ENCODE measurements at regions not wholly inside any gene's neighbourhood (a gene's known extent, or its start where the extent isn't known, plus 50 kb on each side); places are given as distances from the start of the nearest gene placed in this dataset.

DNA sequence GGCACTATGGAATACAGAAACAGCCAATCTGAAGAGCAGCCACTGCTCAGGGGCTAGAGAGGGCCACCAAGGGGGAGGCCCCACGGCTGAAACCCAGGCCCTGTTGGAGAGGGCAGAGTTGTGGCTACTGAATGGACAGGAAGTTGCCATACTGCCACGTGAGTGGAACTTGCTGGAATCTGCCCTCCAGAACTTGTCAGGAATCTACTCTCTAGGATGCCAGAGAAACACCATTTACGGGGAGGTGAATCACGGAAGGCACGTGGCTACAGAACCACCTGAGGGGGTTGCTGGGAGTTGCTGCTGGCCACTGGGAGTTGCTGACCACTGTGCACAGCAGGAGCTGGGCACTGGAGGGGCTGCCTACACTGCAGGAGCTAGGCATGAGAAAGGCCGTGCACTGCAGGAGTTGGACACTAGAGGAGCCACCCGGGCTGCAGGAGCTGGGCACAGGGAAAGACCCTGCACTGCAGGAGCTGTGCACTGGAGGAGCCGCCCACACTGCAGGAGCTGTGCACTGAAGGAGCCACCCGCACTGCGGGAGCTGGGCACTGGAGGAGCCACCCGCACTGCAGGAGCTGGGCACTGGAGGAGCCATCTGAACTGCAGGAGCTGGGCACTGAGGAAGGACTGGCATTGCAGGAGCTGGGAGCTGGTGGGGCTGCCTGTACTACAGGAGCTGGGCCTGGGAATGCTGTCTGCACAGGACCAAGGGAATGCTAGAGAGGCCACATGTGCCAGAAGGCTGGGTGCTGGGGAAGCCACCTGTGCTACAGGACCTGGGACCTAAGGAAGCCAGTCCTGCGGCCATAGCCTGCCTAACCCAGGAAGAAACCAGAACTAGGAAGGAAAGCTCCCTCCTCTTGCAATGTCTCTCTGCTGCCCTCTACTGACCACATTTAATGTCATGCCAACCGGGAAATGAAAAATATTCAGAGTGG, 343.4 kb downstream of the MATN1 start:
- peak; percentile 34 for DNase-seq
- peaks cover 5 to 11% of the 10 kb centered on the region in 2 donors for H3K4me1 Mint-ChIP-seq
- no peaks in the 10 kb centered on the region for H3K36me3 Mint-ChIP-seq
- H3K27me3 Mint-ChIP-seq: peaks cover 42 to 72% of the 10 kb centered on the region in 2 donors
- no peaks in the 10 kb centered on the region for H3K9me3 Mint-ChIP-seq
- no peak overlapping the region for H3K27ac Mint-ChIP-seq
- H3K4me3 Mint-ChIP-seq: no peak overlapping the region
- peak; percentile 61 to 62 for ATAC-seq (replicated peaks)

DNA sequence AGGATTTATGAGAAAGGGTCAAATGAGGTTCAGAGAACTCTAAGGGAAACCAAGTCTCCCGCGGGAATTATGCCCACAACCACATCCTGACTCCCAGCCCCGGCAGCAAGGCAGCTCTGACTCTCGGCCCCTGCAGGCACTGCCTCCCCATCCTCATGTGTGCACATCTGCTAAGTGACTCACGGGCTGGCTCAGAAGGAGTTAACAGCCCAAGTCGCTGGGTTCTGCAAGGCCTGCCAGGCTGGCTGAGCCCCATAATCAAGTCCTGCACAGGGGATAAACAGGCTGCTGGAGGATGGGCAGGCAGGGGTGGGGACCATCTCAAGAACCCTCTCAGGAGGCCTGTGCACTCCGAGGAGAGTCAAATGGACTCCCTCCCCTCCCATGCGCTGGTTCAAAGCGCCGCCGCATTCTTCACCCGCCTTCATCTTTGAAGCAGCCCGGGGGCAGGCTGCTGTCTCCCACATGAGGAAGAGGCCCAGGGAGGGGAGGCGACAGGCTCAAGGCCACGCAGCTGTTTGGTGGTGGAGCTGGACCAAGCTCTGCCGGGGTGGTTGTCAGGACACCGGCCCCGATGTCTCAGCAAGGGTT, 344.3 kb downstream of the MATN1 start:
- H3K4me3 Mint-ChIP-seq: no peak overlapping the region
- peak; percentile 12 for DNase-seq
- H3K4me1 Mint-ChIP-seq: peaks cover 5 to 11% of the 10 kb centered on the region in 2 donors
- peaks cover 46 to 67% of the 10 kb centered on the region in 2 donors for H3K27me3 Mint-ChIP-seq
- H3K9me3 Mint-ChIP-seq: no peaks in the 10 kb centered on the region
- peak; percentile 45 to 71 for ATAC-seq (replicated peaks)
- H3K36me3 Mint-ChIP-seq: no peaks in the 10 kb centered on the region
- no peak overlapping the region for H3K27ac Mint-ChIP-seq

DNA sequence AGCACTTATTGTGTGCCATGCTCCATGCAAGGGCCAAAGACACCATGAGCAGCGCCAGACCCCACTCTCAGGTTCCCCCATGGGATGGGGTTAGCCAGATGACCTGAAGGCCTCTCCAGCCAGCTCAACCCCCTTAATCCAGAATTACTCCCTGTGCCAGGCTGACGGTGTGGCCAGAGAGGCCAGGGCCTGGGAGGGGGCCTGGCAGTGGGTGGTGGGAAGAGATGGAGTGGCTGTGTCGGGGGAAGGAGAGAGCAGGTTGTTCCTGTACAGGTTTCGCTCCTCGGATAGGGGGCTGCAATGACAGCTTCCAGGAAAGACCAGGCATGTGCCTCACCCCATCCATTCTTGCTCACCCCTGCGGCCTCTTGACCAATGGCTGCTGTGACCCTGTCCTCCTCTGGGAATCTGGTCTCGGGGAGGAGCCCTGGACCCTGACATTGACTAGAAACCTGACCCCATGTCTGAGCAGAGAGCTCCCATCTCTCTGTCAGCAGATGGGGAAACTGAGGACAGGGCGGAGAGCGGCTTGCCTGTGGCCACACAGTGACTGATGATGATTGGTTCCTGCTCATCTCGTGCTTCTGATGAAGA, 345.3 kb downstream of the MATN1 start:
- H3K4me1 Mint-ChIP-seq: peaks cover 5 to 11% of the 10 kb centered on the region in 2 donors
- H3K9me3 Mint-ChIP-seq: no peaks in the 10 kb centered on the region
- DNase-seq (no peak), ATAC-seq (replicated peaks) (no peak)
- peaks cover 46 to 66% of the 10 kb centered on the region in 2 donors for H3K27me3 Mint-ChIP-seq
- peak overlapping the region; percentile 25 for H3K27ac Mint-ChIP-seq
- no peaks in the 10 kb centered on the region for H3K36me3 Mint-ChIP-seq
- no peak overlapping the region for H3K4me3 Mint-ChIP-seq

DNA sequence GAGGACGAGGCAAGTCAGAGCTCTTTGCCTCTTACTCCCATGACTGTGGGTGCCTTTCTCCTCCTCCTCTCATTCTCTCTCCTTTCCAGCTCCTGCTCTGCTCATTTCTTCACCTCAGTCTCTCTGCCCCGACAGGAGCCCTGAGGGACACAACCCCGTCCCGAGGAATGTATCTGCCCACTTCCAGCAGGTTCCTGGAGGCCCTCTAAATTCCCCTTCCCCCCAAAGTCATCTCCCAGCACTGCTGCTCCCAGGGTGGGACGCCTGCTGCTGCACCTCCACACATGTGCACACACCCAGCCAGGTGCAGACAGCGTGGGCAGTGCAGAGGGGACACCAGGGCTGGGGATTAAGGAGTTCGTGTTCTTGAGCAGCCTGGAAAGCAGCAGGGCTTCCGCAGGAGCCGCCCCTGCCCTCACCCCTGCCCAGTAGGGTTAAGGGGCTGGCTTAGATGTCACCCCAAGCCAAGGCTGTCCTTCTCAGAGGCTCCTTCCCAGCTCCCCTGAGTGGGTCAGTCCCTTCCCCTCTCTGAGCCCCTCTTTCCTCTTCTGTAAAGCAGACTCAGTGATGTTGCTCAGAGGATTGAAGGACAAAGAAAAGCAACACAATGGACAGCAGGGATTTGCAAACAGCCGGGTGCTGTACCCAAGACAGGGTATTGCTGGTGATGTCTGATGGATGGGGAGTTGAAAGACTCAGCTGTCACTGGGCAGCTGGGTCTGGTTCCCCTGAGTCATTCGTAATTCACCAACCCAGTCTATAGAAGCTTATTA, 346.0 kb downstream of the MATN1 start:
- Mint-ChIP-seq H3K9me3 (no peaks in the 10 kb centered on the region), H3K27ac (no peak overlapping the region), H3K27me3 (peaks cover 41 to 71% of the 10 kb centered on the region in 2 donors), H3K36me3 (no peaks in the 10 kb centered on the region), H3K4me3 (no peak overlapping the region), H3K4me1 (peaks cover 5 to 11% of the 10 kb centered on the region in 2 donors)
- ATAC-seq (replicated peaks) (no peak), DNase-seq (no peak)

DNA sequence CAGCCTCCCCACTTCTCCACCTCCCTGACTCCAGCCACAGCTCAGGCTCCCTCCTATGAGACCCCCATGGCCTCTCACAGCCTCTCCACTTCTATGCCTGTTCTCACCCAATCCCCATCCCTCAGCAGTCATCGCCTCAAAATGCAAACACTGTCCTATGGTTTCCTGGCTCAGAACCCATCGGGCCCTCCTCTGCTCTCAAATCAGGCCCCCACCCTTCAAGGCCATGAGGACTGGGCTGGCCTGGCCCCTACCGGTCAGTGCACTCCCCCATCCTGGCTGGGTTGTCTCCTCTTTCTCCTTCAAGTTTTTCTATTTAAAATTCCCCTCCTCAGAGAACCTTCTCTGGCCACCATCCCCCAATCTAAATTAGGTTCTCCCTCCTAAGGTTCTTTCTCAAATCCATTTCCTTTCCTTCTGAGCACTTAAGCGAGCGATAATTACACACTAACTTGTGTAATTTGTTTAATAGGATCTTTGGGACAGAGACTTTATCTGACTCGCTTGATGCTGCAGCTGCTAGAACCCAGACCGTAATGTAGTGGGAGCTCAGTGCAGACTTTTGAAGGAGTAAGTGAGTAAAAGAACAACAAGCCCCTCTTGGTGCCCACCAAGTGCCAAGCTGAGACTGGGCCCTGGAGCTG, 347.2 kb downstream of the MATN1 start:
- no peak overlapping the region for H3K4me3 Mint-ChIP-seq
- H3K27me3 Mint-ChIP-seq: peaks cover 33 to 66% of the 10 kb centered on the region in 2 donors
- H3K36me3 Mint-ChIP-seq: no peaks in the 10 kb centered on the region
- peaks cover 5 to 11% of the 10 kb centered on the region in 2 donors for H3K4me1 Mint-ChIP-seq
- no peak for ATAC-seq (replicated peaks)
- H3K27ac Mint-ChIP-seq: no peak overlapping the region
- no peaks in the 10 kb centered on the region for H3K9me3 Mint-ChIP-seq
- no peak for DNase-seq

DNA sequence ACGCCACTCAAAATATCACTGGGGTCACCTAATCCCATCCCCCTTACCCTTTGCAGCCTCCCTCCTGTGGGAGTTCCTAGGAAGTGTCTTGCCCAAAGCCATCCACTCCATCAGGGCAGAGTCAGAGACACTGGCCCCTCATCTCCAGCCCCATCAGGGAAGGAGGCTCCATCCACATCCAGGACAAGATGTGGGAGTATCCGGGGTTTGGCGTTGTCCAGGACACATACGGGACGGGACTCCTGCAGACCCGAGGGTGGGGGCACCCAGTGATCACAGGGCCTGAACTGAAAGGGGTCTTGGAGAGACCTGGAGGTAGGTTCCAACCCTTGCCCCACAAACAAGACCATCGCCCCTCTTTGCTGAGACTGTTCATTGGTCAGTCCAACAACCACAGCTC, 348.2 kb downstream of the MATN1 start:
- Mint-ChIP-seq H3K4me1 (peaks cover 2 to 5% of the 10 kb centered on the region in 2 donors), H3K27me3 (peaks cover 33 to 58% of the 10 kb centered on the region in 2 donors), H3K27ac (no peak overlapping the region), H3K4me3 (no peak overlapping the region), H3K9me3 (no peaks in the 10 kb centered on the region), H3K36me3 (no peaks in the 10 kb centered on the region)
- ATAC-seq (replicated peaks) (no peak), DNase-seq (no peak)

DNA sequence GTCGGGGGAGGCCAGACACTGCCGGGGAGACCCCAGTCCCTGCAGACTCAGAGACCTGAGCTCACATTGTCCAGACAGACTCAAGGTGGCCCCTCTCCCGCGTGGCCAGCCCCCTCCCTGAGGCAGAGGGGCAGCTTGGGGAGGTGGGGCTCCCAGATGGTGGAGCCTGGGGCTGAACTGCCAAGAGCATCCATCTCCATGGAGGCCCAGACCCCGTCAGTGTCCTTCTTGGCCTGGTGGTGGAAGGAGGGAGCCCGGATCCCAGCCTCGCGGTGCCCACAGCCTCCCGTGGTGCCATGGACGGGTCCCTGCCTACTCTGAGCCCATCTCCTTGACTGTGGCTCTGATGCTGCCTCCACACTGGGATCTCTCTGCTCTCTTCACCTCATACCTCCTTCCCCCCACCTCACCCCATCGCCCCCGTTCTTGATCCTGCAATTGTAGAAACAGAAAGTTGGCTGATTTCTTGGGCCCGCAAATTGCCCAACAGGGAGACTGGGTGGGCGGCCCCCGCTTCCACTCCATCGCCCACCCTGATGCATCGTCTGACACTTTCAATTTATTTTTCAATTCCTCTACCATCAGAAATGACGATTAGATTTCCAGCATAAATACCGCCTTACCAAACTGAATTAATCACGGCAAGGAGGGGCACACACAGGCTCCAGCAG, 348.9 kb downstream of the MATN1 start:
- no peak overlapping the region for H3K4me3 Mint-ChIP-seq
- DNase-seq (no peak), ATAC-seq (replicated peaks) (no peak)
- no peak overlapping the region for H3K27ac Mint-ChIP-seq
- H3K9me3 Mint-ChIP-seq: no peaks in the 10 kb centered on the region
- no peaks in the 10 kb centered on the region for H3K4me1 Mint-ChIP-seq
- no peaks in the 10 kb centered on the region for H3K36me3 Mint-ChIP-seq
- H3K27me3 Mint-ChIP-seq: peaks cover 29 to 52% of the 10 kb centered on the region in 2 donors

DNA sequence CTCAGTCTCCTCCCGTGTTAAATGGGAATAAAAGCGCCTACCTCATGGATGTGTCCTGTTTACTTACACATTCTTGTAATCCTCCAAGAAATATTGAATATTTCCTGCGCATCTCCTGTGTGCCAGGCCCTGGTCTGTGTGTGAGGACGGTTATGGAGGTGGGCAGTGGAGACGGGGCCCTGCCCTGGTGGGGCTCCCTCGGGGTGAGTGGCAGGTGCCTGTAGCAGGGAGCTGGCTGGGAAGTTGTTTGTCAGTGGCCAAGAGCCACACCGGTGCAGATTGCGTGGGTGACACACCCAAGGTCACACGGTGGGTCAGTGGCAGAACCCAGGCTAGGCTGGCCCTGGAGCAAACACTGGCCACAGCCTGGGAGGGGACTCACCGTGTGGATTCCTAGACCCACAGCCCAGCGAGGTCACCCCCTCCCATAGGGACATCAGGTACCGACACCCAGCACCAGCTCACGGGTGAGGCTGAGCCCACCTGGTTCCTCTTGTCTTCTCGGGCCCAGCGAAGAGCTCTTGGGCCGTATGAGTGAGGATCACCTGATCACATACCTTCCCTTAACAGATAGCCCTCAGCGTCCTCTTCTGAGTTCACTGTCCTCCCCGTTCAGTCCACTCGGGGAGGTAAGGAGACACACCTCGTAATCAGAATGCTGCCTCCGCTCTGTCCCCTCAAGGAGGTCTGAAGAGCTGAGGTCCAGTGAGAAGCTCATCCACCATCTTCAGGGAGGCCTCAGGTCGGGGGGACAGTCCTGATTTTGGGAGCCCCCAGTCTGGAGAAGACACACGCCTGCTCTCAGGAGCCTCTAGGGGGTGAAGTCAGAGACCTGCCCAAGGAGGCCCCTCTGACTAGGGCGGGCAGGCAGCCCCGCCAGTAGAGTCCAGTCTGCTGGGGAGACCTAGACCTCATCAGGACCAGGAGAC, 349.6 kb downstream of the MATN1 start:
- Mint-ChIP-seq H3K27me3 (peaks cover 26 to 44% of the 10 kb centered on the region in 2 donors), H3K36me3 (no peaks in the 10 kb centered on the region), H3K4me1 (no peaks in the 10 kb centered on the region), H3K9me3 (no peaks in the 10 kb centered on the region), H3K27ac (no peak overlapping the region), H3K4me3 (no peak overlapping the region)
- DNase-seq (no peak), ATAC-seq (replicated peaks) (no peak)

DNA sequence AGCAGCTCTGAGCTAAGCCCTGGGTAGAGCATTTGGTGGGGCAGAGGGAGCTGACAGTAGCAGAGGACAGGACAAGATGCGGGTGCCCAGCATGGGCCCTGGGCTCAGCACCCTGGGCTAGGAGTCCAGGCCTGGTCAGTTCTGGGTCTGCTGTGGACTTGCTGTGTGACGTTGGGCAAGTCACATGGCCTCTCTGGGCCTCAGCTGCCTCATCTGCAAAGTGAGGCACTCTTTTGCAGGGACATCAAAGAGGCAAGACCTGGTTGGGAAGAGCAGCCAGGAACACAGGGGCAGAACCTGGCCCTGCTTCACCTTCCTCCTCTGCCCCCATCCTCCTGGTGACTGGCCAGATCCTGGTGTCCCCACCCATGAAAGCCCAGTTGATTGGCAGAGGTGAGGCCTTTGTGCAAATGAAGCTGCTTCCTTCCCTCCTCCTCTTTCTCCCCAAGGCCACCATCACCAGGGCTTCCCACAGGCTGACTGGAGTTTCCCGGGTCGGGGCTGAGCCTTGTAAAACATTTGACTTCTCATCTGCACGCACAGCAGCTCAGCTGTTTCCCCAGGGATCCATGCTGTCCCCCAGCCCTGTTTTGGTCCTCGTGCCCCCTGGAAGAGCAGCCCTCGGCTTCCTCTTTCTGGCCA, 350.5 kb downstream of the MATN1 start:
- no peaks in the 10 kb centered on the region for H3K4me1 Mint-ChIP-seq
- ATAC-seq (replicated peaks): no peak
- H3K9me3 Mint-ChIP-seq: no peaks in the 10 kb centered on the region
- no peak overlapping the region for H3K4me3 Mint-ChIP-seq
- peak overlapping the region; percentile 38 for H3K27ac Mint-ChIP-seq
- peaks cover 20 to 38% of the 10 kb centered on the region in 2 donors for H3K27me3 Mint-ChIP-seq
- no peaks in the 10 kb centered on the region for H3K36me3 Mint-ChIP-seq
- no peak for DNase-seq

DNA sequence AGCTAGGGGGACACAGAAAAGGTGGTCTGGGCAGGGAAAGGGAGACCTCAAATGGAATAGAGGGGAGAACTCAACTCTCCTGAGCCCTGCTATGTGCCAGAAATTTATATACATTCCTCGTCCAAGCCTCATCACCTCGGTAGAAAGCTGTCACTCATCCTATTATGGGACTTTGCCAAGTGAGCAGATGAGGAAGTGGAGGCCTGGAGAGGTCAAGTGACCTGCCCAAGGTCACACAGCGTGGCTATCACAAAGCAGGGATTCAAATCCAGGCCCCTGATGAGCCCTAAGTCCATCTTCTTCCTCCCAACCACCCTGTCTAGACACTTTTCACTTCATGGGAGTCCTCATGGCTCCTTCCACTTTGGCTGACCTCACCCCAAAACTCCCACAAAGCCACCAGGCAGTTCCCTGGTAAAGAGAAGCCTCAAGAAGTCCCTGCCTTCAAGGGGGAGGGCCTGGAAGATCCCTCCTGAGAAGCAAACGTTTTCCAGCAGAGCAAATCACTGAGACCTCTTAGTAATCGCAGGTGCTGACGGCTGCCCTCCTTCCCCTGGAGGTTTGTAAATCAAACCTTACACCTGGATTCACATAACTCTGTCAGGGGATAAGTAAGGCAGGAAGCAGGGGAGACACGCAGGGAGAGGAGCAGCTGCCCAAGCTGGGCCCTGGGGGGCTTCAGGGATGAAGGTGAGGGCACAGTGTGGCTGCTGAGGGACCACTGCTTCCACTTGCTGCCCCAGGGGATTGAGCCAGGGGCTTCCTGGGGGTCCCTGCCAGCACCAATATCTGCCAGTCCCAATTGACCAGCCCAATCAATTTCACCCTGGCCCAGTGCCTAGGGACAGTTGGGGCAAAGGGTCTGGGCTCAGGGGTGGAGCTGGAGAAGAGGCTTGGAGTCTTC, 351.2 kb downstream of the MATN1 start:
- Mint-ChIP-seq H3K4me1 (no peaks in the 10 kb centered on the region), H3K4me3 (no peak overlapping the region), H3K27ac (no peak overlapping the region), H3K27me3 (peaks cover 13 to 30% of the 10 kb centered on the region in 2 donors), H3K36me3 (no peaks in the 10 kb centered on the region), H3K9me3 (no peaks in the 10 kb centered on the region)
- ATAC-seq (replicated peaks) (no peak), DNase-seq (no peak)

DNA sequence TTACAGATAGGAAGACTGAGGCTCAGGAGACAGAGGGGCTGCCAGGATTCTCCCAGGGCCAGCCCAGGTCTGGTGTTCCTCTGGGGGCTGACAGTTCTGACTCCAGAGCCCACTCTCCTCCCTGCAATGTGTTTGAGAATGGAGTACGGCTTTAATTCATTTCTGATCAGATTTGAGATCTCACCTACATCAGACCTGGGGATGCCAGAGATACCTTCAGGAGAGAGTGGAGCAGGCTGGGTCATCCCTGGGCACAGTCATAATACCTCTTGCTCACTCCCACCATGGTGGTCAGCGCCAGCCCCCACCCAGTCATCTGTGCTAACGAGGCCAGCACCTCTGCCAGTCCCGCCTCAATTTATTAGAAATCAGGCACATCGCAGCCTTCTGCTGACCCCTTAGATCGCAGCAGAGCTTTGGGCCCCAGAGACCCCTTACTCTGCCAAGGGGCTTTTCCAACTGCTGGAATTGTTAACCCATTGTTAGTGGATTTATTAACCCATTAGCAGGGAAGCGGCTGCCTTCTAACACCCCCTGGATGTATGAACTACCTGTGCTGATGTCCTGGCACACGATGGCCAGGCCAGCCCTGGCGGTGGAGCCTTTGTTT, 352.1 kb downstream of the MATN1 start:
- Mint-ChIP-seq H3K27me3 (peaks cover 14 to 21% of the 10 kb centered on the region in 2 donors), H3K27ac (no peak overlapping the region), H3K4me1 (no peaks in the 10 kb centered on the region), H3K4me3 (no peak overlapping the region), H3K36me3 (no peaks in the 10 kb centered on the region), H3K9me3 (no peaks in the 10 kb centered on the region)
- ATAC-seq (replicated peaks) (no peak), DNase-seq (no peak)
